GM10266 (cell line): ENCODE measurements at regions not wholly inside any gene's neighbourhood (a gene's known extent, or its start where the extent isn't known, plus 50 kb on each side); places are given as distances from the start of the nearest gene placed in this dataset.

Source experiments
- DNase-seq: peaks from one replicate; pipeline ENCODE4 v3.0.0; 2012; ENCODE audit errors: extremely low spot score
- TF ChIP-seq, protein P1 (sequence below): IDR thresholded peaks from 2 replicates; pipeline ENCODE4 v1.5.1; 2012; ENCODE audit warnings: mild to moderate bottlenecking, low read depth; ENCODE audit not compliant: control insufficient read depth, insufficient read depth; ENCODE audit errors: missing control alignments

DNA sequence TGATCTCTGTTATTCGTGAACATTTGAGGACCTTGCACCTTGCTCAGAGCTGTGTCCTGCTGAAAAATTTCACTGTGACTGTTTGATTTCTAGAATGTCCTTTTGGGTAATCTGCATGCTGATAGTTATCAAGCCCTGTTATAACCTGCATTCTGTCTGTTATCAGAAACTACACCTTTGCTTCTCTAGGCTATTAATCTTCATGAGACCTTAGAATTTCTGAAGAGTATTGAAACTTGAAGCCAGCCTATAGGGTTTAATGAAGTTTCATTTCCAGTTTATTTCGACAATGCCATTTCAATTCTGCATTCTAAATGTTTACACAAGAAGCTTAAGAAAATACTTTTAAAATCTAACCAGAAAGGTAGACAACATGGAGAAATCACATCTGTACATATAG lies 856.2 kb downstream of the SORCS1 start:
- DNase-seq: no peak
- TF ChIP-seq, protein P1, sequence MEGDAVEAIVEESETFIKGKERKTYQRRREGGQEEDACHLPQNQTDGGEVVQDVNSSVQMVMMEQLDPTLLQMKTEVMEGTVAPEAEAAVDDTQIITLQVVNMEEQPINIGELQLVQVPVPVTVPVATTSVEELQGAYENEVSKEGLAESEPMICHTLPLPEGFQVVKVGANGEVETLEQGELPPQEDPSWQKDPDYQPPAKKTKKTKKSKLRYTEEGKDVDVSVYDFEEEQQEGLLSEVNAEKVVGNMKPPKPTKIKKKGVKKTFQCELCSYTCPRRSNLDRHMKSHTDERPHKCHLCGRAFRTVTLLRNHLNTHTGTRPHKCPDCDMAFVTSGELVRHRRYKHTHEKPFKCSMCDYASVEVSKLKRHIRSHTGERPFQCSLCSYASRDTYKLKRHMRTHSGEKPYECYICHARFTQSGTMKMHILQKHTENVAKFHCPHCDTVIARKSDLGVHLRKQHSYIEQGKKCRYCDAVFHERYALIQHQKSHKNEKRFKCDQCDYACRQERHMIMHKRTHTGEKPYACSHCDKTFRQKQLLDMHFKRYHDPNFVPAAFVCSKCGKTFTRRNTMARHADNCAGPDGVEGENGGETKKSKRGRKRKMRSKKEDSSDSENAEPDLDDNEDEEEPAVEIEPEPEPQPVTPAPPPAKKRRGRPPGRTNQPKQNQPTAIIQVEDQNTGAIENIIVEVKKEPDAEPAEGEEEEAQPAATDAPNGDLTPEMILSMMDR: no peak

DNA sequence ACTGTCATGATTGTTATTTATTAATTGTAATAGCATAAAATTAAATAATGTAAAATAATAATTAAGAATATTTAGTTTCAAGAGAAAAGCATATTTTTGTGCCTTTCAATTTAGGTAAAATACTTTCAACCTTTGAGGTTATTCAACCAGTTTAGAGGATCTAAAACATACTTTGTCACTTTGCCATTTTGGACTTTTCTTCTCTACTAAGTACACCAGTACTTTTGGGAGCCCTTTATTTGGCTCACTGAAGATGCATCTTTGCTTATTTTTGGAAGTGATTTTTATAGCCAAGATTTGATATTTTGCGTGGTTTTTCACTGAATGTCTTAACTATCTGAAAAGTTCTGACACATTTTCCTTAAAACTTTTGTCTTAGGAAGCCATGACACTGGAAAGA lies 860.5 kb downstream of the SORCS1 start:
- no peak for DNase-seq
- TF ChIP-seq, protein P1: no peak

DNA sequence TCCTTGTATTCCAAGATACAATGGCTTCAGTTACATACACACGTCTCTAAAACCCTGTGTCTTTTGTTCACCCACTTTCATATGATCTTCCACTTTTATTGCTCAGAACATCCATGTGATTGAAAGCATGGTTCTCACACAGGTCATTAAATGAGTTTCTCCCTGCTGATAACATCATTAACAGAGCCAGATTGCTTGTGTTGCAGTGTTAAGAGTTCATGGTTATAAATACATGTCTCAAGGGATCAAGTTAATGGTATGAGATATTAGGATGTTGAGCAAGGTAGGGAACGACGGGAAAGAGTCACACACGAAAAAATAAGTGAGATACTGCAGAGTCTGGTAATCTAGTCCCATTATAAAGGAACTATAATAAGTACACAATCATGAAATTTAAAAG lies 861.5 kb downstream of the SORCS1 start:
- no peak for DNase-seq
- TF ChIP-seq, protein P1: no peak

DNA sequence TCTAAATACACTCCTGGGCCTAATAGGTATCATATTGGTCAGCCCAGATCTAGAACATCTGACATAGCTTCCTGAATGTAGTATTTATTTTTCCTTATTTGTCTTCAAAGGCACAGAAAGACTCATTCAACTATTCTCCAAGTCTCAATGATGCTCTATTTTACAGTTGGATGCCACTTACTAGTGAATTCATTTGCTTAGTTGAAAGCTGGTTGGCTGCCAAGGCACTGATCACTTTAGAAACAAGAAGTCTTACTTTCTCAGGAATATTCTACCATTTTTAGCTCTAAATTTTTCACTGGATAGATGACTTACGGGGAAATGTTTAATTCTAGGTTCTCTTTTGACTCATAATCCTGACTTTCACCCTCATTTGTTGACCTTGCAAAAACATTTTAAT lies 863.4 kb downstream of the SORCS1 start:
- TF ChIP-seq, protein P1: no peak
- no peak for DNase-seq

DNA sequence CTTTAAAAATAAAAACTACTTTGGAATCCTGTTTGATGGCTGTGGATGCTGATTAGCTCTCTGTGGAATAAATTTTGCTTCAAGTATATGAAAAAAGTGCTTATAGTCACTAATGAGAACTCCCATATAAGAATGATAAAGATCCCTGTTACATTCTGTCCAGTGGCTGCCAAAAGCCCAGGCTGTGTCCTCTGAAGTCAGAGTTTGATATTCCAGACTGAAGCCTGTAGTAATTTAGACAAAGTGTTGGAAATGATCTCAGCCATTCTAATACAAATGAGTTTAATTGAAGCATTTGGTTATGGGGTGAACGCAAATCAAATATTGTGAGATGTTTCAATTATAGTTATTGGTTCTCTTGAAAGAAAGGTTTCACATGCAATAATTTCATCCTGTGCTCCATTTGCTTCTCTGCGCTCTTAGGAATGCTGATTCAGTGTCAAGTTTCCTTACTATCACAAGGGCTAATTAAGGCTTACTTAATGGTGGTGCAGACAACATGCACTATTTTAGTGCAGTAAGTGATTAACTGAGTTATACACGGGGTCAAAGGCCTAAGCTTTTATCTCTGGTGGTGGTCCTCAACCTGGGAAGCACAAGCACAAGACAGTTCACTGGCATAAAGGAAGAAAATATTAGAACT lies 867.6 kb downstream of the SORCS1 start:
- DNase-seq: no peak
- TF ChIP-seq, protein P1: no peak

DNA sequence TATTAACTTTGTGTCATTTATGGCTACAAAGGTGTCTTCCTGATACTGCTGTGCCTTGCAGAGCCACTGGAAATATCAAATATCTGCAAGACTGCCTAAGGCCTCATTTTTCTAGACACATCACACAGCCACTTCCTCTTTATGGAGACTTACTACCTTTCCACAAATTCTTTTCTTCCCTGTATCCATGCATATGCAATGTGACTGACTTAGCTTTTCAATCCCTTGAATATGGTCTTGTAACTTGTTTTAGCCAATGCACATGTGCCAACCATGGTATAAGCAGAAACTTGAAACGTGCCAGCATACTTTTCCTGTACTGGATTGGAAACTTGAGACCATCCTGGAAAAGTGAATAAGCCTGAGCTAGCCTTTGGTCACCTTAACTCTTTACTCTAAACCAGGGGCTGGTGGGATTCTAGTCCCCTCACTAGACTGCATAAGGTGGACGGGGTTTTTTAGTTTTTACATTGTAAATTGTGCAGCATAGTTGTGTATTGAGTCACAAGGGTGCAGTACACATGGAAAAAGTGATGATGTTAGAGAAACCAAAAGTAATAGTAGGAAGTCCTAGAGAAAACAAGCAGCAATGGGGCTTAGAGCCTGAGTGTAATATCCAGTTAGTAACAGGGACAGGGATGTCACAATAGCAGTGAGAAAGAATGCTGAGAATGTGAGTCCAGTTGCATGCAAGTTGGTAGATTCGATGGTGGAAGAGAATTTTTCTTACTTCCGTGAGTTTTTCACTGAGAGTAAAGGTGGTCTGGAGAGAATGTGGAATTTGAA lies 879.5 kb downstream of the SORCS1 start:
- TF ChIP-seq, protein P1: no peak
- DNase-seq: no peak

DNA sequence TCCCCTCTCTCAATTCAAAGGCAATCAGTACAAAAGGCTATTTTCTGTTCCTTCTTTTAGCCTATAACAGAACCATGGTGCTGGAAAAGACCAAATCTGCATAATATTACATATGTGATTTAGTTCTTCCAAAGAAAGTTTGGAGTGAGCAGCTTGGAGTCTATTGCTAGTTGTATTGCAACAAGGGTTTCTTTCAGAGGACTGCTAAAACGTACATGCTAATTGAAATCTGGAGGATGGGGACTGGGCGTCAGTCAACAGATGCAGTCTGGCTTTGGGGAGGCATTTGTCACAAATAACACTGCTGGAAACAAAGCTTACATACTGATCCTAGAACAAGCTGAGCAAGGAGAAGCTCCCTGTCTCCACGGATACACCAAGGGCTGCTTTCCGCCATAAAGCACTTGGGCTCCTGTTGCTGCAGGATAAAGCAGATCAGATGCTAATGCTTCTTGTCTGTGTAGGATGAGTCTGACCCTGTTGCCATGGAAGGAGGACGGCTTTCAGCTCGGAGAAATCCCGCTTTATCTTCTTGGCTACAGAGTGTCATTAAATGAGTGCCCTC lies 883.5 kb downstream of the SORCS1 start:
- TF ChIP-seq, protein P1: no peak
- DNase-seq: no peak
